ENCODE measurements at regions not wholly inside any gene's neighbourhood (a gene's known extent, or its start where the extent isn't known, plus 50 kb on each side); places are given as distances from the start of the nearest gene placed in this dataset.
"Not testable (repeated sequence)": the region's sequence is repeated elsewhere in the genome, so short reads cannot be mapped to it uniquely, and the experiment has no call there.

- no peak for TF ChIP-seq CTCF (IDR thresholded peaks at IDR 0.05; ENCODE audit: unreplicated experiment)
- Mint-ChIP-seq H3K27ac (no peak overlapping the region), H3K4me3 (no peak overlapping the region), H3K27me3 (ENCODE audit: low read depth) (no peaks in the 10 kb centered on the region), H3K4me1 (no peaks in the 10 kb centered on the region), H3K9me3 (no peaks in the 10 kb centered on the region), H3K36me3 (no peaks in the 10 kb centered on the region)
- DNase-seq (ENCODE audit: low spot score in 2 of 2, unreplicated experiment in 2 of 2), result no peak
These were observed 778.7 kb upstream of the CDH8 start for GRCh38 chr16:62814891-62815290.

GRCh38 chr16:62805221-62805857, 769.1 kb upstream of the CDH8 start:
- H3K4me1 Mint-ChIP-seq, result no peaks in the 10 kb centered on the region
- no peak for TF ChIP-seq CTCF (IDR thresholded peaks at IDR 0.05; ENCODE audit: unreplicated experiment)
- H3K9me3 Mint-ChIP-seq, result peaks cover 7% of the 10 kb centered on the region
- no peak for DNase-seq (ENCODE audit: low spot score in 2 of 2, unreplicated experiment in 2 of 2)
- no peak overlapping the region for H3K27ac Mint-ChIP-seq
- no peaks in the 10 kb centered on the region for H3K36me3 Mint-ChIP-seq
- H3K4me3 Mint-ChIP-seq, result no peak overlapping the region
- no peaks in the 10 kb centered on the region for H3K27me3 Mint-ChIP-seq (ENCODE audit: low read depth)

- no peak for DNase-seq (ENCODE audit: low spot score in 2 of 2, unreplicated experiment in 2 of 2)
- TF ChIP-seq CTCF (IDR thresholded peaks at IDR 0.05; ENCODE audit: unreplicated experiment), result no peak
- Mint-ChIP-seq H3K9me3 (peaks cover 10% of the 10 kb centered on the region), H3K4me3 (no peak overlapping the region), H3K36me3 (no peaks in the 10 kb centered on the region), H3K27ac (no peak overlapping the region), H3K4me1 (no peaks in the 10 kb centered on the region), H3K27me3 (ENCODE audit: low read depth) (no peaks in the 10 kb centered on the region)
These were observed 758.5 kb upstream of the CDH8 start for GRCh38 chr16:62794724-62795123.

- not testable (repeated sequence) for H3K4me1 Mint-ChIP-seq; H3K4me3 Mint-ChIP-seq; H3K36me3 Mint-ChIP-seq; H3K27ac Mint-ChIP-seq; H3K27me3 Mint-ChIP-seq (ENCODE audit: low read depth); DNase-seq (ENCODE audit: low spot score in 2 of 2, unreplicated experiment in 2 of 2)
- H3K9me3 Mint-ChIP-seq, result peaks cover 26% of the 10 kb centered on the region
These were observed 743.8 kb upstream of the CDH8 start for GRCh38 chr16:62780081-62780480.

- Mint-ChIP-seq H3K36me3 (no peaks in the 10 kb centered on the region), H3K4me1 (no peaks in the 10 kb centered on the region), H3K27me3 (ENCODE audit: low read depth) (peaks cover 10% of the 10 kb centered on the region), H3K9me3 (no peaks in the 10 kb centered on the region), H3K4me3 (no peak overlapping the region), H3K27ac (no peak overlapping the region)
- no peak for TF ChIP-seq CTCF (IDR thresholded peaks at IDR 0.05; ENCODE audit: unreplicated experiment)
- DNase-seq (ENCODE audit: low spot score in 2 of 2, unreplicated experiment in 2 of 2), result no peak
These were observed 728.3 kb upstream of the CDH8 start for GRCh38 chr16:62764572-62764971.

GRCh38 chr16:62760398-62760797, 724.2 kb upstream of the CDH8 start:
- no peak overlapping the region for H3K27ac Mint-ChIP-seq
- no peaks in the 10 kb centered on the region for H3K27me3 Mint-ChIP-seq (ENCODE audit: low read depth)

More at GRCh38 chr16:62760398-62760797, 724.2 kb upstream of the CDH8 start:
- no peaks in the 10 kb centered on the region for H3K9me3 Mint-ChIP-seq
- DNase-seq (ENCODE audit: low spot score in 2 of 2, unreplicated experiment in 2 of 2), result no peak
- H3K36me3 Mint-ChIP-seq, result no peaks in the 10 kb centered on the region
- H3K4me1 Mint-ChIP-seq, result no peaks in the 10 kb centered on the region
- no peak for TF ChIP-seq CTCF (IDR thresholded peaks at IDR 0.05; ENCODE audit: unreplicated experiment)
- H3K4me3 Mint-ChIP-seq, result no peak overlapping the region

Measured in mesothelial cell of epicardium (in vitro differentiated cells).